ENCODE measurements at regions not wholly inside any gene's neighbourhood (a gene's known extent, or its start where the extent isn't known, plus 50 kb on each side); places are given as distances from the start of the nearest gene placed in this dataset.

- no TSS peak for BruUV-seq (replicated peaks)
- CTCF ChIA-PET (ENCODE audit: low intra/inter-chr PET ratio) = no interaction called here
- no peak for TF ChIP-seq MED1 (CRISPR knock-in tag; IDR thresholded peaks at IDR 0.05; ENCODE audit: borderline replicate concordance)
- TF ChIP-seq MITF (IDR thresholded peaks at IDR 0.05) = no peak
- no peak for TF ChIP-seq RBM15 (IDR thresholded peaks at IDR 0.05; ENCODE audit: insufficient read depth, low read length)
- TF ChIP-seq TCF3 (CRISPR knock-in tag; IDR thresholded peaks at IDR 0.05) = no peak
- no peak for TF ChIP-seq RBBP5 (IDR thresholded peaks at IDR 0.05; ENCODE audit: borderline replicate concordance, insufficient read depth, low read length, poor library complexity, severe bottlenecking)
- TF ChIP-seq ARHGAP35 (IDR thresholded peaks at IDR 0.05; ENCODE audit: partially characterized antibody) = no peak
- no peak for TF ChIP-seq NONO (IDR thresholded peaks at IDR 0.05; ENCODE audit: low read depth in 2 of 2, low read length in 1 of 2)
- TF ChIP-seq ATF6 (CRISPR knock-in tag; IDR thresholded peaks at IDR 0.05) = no peak
- no peak for TF ChIP-seq MAFK (IDR thresholded peaks at IDR 0.05; ENCODE audit: low read length)
- TF ChIP-seq HDAC2 (IDR thresholded peaks at IDR 0.05) = no peak
- no peak for TF ChIP-seq MLLT1 (IDR thresholded peaks at IDR 0.05)
- TF ChIP-seq HMGXB4 (CRISPR knock-in tag; IDR thresholded peaks at IDR 0.05) = no peak
- TF ChIP-seq, protein P1, sequence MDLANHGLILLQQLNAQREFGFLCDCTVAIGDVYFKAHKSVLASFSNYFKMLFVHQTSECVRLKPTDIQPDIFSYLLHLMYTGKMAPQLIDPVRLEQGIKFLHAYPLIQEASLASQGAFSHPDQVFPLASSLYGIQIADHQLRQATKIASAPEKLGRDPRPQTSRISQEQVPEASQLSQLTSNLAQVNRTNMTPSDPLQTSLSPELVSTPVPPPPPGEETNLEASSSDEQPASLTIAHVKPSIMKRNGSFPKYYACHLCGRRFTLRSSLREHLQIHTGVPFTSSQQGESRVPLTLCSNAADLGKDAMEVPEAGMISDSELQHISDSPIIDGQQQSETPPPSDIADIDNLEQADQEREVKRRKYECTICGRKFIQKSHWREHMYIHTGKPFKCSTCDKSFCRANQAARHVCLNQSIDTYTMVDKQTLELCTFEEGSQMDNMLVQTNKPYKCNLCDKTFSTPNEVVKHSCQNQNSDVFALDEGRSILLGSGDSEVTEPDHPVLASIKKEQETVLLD (IDR thresholded peaks at IDR 0.05) = no peak
- no peak for TF ChIP-seq TAF1 (IDR thresholded peaks at IDR 0.05; ENCODE audit: control insufficient read depth, extremely low read depth, insufficient read depth, low read length, severe bottlenecking)
These were observed 78.7 kb upstream of the CXCL12 start for GRCh38 chr10:44463511-44464121.

More at GRCh38 chr10:44463511-44464121, 78.7 kb upstream of the CXCL12 start:
- H3K9me1 ChIP-seq (ENCODE audit: control insufficient read depth, insufficient read depth, low read length) = no peaks in the 10 kb centered on the region
- no peak overlapping the region for H2AFZ ChIP-seq (ENCODE audit: low read depth, low read length)
- no peak overlapping the region for H3K9ac ChIP-seq (ENCODE audit: insufficient read depth in 1 of 2, low read depth in 2 of 2, low read length in 2 of 2)
- in situ Hi-C loops (cut with MboI) (no loop called here), intact Hi-C loops (cut with micrococcal nuclease) (no loop called here)
- POLR2A ChIA-PET = no interaction called here
- no peak overlapping the region for H3K27ac ChIP-seq (ENCODE audit: extremely low read depth, low read depth, low read length)
- 1% methylated on average over 6 of the region's 6 CpGs for WGBS (ENCODE audit: insufficient coverage, low coverage, missing lambda C conversion rate)
- H3K4me2 ChIP-seq (ENCODE audit: insufficient read depth, low read length) = no peak overlapping the region
- ATAC-seq = no peak
- peaks cover 0 to 12% of the 10 kb centered on the region in 2 experiments; a peak in 3 of 5 replicates for H3K27me3 ChIP-seq (ENCODE audit: control insufficient read depth in 2 of 2, insufficient read depth in 2 of 2, low read length in 2 of 2)
- no peak overlapping the region for H3K4me3 ChIP-seq
- H3K4me1 ChIP-seq (replicated peaks in 1 of 2; ENCODE audit: control insufficient read depth in 2 of 2, insufficient read depth in 2 of 2, low read length in 2 of 2) = no peaks in the 10 kb centered on the region
- no peak for DNase-seq (ENCODE audit: extremely low read depth in 1 of 4, low spot score in 3 of 4)
- no peaks in the 10 kb centered on the region for H4K20me1 ChIP-seq (replicated peaks; ENCODE audit: control insufficient read depth, insufficient read depth, low read length)
- FAIRE-seq = no peak
- H3K79me2 ChIP-seq (ENCODE audit: control insufficient read depth, insufficient read depth, low read length) = no peaks in the 10 kb centered on the region
- no peaks in the 10 kb centered on the region for H3K9me3 ChIP-seq (replicated peaks; ENCODE audit: control insufficient read depth, insufficient read depth, low read depth, low read length)
- H3K36me3 ChIP-seq (ENCODE audit: control insufficient read depth, insufficient read depth, low read length) = no peaks in the 10 kb centered on the region

Data from K562 (cell line).